DOHH2 (cell line): ENCODE measurements at regions not wholly inside any gene's neighbourhood (a gene's known extent, or its start where the extent isn't known, plus 50 kb on each side); places are given as distances from the start of the nearest gene placed in this dataset.

Experiments used
- H3F3A ChIP-seq: fragments of 200-600 bp; sonication (generic), shearing (Covaris generic); 2 replicates; pipeline ENCODE4 v1.6.0; 2016; ENCODE audit warnings: antibody characterized with exemption, mild to moderate bottlenecking; ENCODE audit not compliant: control insufficient read depth, insufficient read depth
- H3K27ac ChIP-seq: fragments of 200-600 bp; sonication (generic); 2 replicates; pipeline ENCODE4 v1.5.1; 2014; ENCODE audit warnings: low read depth, mild to moderate bottlenecking, low read length, moderate library complexity
- H3K27me3 ChIP-seq: fragments of 200-600 bp; sonication (generic); 2 replicates; pipeline ENCODE4 v1.6.1; 2014; ENCODE audit warnings: mild to moderate bottlenecking, low read length, mixed read lengths; ENCODE audit not compliant: control insufficient read depth
- H3K36me3 ChIP-seq: fragments of 200-600 bp; sonication (generic); 2 replicates; pipeline ENCODE4 v1.6.1; 2014; ENCODE audit warnings: mild to moderate bottlenecking, low read length, moderate library complexity, mixed read lengths; ENCODE audit not compliant: control insufficient read depth
- H3K4me1 ChIP-seq: fragments of 200-600 bp; sonication (generic); 2 replicates; pipeline ENCODE4 v1.6.1; 2014; ENCODE audit warnings: mild to moderate bottlenecking, low read length, mixed read lengths; ENCODE audit not compliant: control insufficient read depth
- H3K4me2 ChIP-seq: fragments of 200-600 bp; sonication (generic); 2 replicates; pipeline ENCODE4 v1.6.0; 2014; ENCODE audit warnings: mild to moderate bottlenecking, low read length, moderate library complexity
- H3K4me3 ChIP-seq: fragments of 200-600 bp; sonication (generic); 2 replicates; pipeline ENCODE4 v1.5.1; 2014; ENCODE audit warnings: mild to moderate bottlenecking, low read length, mixed read lengths
- H3K79me2 ChIP-seq: fragments of 200-600 bp; sonication (generic); 2 replicates; pipeline ENCODE4 v1.6.1; 2014; ENCODE audit warnings: mild to moderate bottlenecking, low read length, mixed read lengths; ENCODE audit not compliant: control insufficient read depth
- H3K9me2 ChIP-seq: fragments of 200-600 bp; sonication (generic); replicated peaks from 2 replicates; pipeline ENCODE4 v1.6.1; 2014; ENCODE audit warnings: mild to moderate bottlenecking, low read length, mixed read lengths; ENCODE audit not compliant: control insufficient read depth
- H3K9me3 ChIP-seq: fragments of 200-600 bp; sonication (generic); 2 replicates; pipeline ENCODE4 v1.6.1; 2014; ENCODE audit warnings: antibody characterized with exemption, low read length, mixed read lengths; ENCODE audit not compliant: control insufficient read depth, insufficient read depth
- H4K20me1 ChIP-seq: fragments of 200-600 bp; sonication (generic); 2 replicates; pipeline ENCODE4 v1.6.0; 2014; ENCODE audit warnings: low read depth, mild to moderate bottlenecking, antibody characterized with exemption, low read length, moderate library complexity; ENCODE audit not compliant: control insufficient read depth, insufficient read depth
- CTCF ChIP-seq: fragments of 200-600 bp; sonication (generic); IDR thresholded peaks from one replicate; pipeline ENCODE4 v1.5.1; 2014; ENCODE audit warnings: antibody characterized with exemption, mild to moderate bottlenecking, low read depth, low read length; ENCODE audit not compliant: poor library complexity, severe bottlenecking
- EZH2phosphoT487 ChIP-seq: fragments of 200-600 bp; sonication (generic); IDR thresholded peaks from 2 replicates; pipeline ENCODE4 v1.6.1; 2017; ENCODE audit warnings: borderline replicate concordance, mild to moderate bottlenecking, antibody characterized with exemption, low read length, moderate library complexity, mixed read lengths

- H3K4me3 ChIP-seq, result no peak overlapping the region
- H3K79me2 ChIP-seq, result no peaks in the 10 kb centered on the region
- H3K27me3 ChIP-seq, result no peaks in the 10 kb centered on the region
- H3K4me2 ChIP-seq, result no peak overlapping the region
- H3K4me1 ChIP-seq, result no peaks in the 10 kb centered on the region
- H4K20me1 ChIP-seq, result no peaks in the 10 kb centered on the region
- H3K36me3 ChIP-seq, result no peaks in the 10 kb centered on the region
- no peaks in the 10 kb centered on the region for H3F3A ChIP-seq
- H3K27ac ChIP-seq, result no peak overlapping the region
- TF ChIP-seq EZH2phosphoT487 (no peak), CTCF (no peak)
- no peaks in the 10 kb centered on the region for H3K9me2 ChIP-seq
- no peaks in the 10 kb centered on the region for H3K9me3 ChIP-seq
These were observed 218.4 kb upstream of the DTNA start for GRCh38 chr18:34491719-34492118.

GRCh38 chr18:34492652-34493051 is 217.4 kb upstream of the DTNA start:
- no peak overlapping the region for H3K27ac ChIP-seq
- no peaks in the 10 kb centered on the region for H3K4me1 ChIP-seq
- no peaks in the 10 kb centered on the region for H4K20me1 ChIP-seq
- no peaks in the 10 kb centered on the region for H3F3A ChIP-seq
- no peak for TF ChIP-seq CTCF
- no peak for TF ChIP-seq EZH2phosphoT487
- no peak overlapping the region for H3K4me3 ChIP-seq
- no peaks in the 10 kb centered on the region for H3K9me3 ChIP-seq
- H3K27me3 ChIP-seq, result no peaks in the 10 kb centered on the region
- no peaks in the 10 kb centered on the region for H3K9me2 ChIP-seq
- no peaks in the 10 kb centered on the region for H3K79me2 ChIP-seq
- no peak overlapping the region for H3K4me2 ChIP-seq
- no peaks in the 10 kb centered on the region for H3K36me3 ChIP-seq

GRCh38 chr18:34493099-34493544 is 217.0 kb upstream of the DTNA start:
- Histone ChIP-seq H3K4me2 (no peak overlapping the region), H3K27me3 (no peaks in the 10 kb centered on the region), H3K27ac (no peak overlapping the region)

More at GRCh38 chr18:34493099-34493544, 217.0 kb upstream of the DTNA start:
- no peaks in the 10 kb centered on the region for H4K20me1 ChIP-seq
- no peak overlapping the region for H3K4me3 ChIP-seq
- H3K9me3 ChIP-seq, result no peaks in the 10 kb centered on the region
- H3K36me3 ChIP-seq, result no peaks in the 10 kb centered on the region
- H3F3A ChIP-seq, result no peaks in the 10 kb centered on the region
- no peaks in the 10 kb centered on the region for H3K79me2 ChIP-seq
- no peak for TF ChIP-seq CTCF
- no peak for TF ChIP-seq EZH2phosphoT487
- H3K4me1 ChIP-seq, result no peaks in the 10 kb centered on the region
- H3K9me2 ChIP-seq, result no peaks in the 10 kb centered on the region
